Endodermal cell (in vitro differentiated cells): ENCODE measurements at regions not wholly inside any gene's neighbourhood (a gene's known extent, or its start where the extent isn't known, plus 50 kb on each side); places are given as distances from the start of the nearest gene placed in this dataset.
A peak's percentile ranks its signal among the peaks of the same experiment; 100 is the strongest.

Source experiments
- DNase-seq: peaks from one replicate; pipeline ENCODE4 v3.0.0-alpha.2; 2017
- H3K27ac ChIP-seq: 2 replicates; pipeline ENCODE4 v1.5.1; 2013; ENCODE audit warnings: mild to moderate bottlenecking, low read depth, low read length, moderate library complexity
- H3K27me3 ChIP-seq: 2 replicates; pipeline ENCODE4 v1.6.1; 2013; ENCODE audit warnings: mild to moderate bottlenecking, low read length, moderate library complexity; ENCODE audit not compliant: insufficient read depth, control insufficient read depth, poor library complexity, severe bottlenecking
- H3K36me3 ChIP-seq: 2 replicates; pipeline ENCODE4 v1.7.0; 2013; ENCODE audit warnings: mild to moderate bottlenecking, low read length, moderate library complexity; ENCODE audit not compliant: control insufficient read depth, insufficient read depth
- H3K4me1 ChIP-seq: one replicate; pipeline ENCODE4 v1.7.0; 2013; ENCODE audit warnings: low read length; ENCODE audit not compliant: control insufficient read depth, insufficient read depth
- H3K4me3 ChIP-seq: 2 replicates; pipeline ENCODE4 v1.5.1; 2013; ENCODE audit warnings: mild to moderate bottlenecking, low read length, moderate library complexity
- H3K9ac ChIP-seq: 2 replicates; pipeline ENCODE4 v1.6.1; 2013; ENCODE audit warnings: mild to moderate bottlenecking, low read length, moderate library complexity; ENCODE audit not compliant: poor library complexity, severe bottlenecking; ENCODE audit errors: extremely low read depth
- H3K9me3 ChIP-seq: 2 replicates; pipeline ENCODE4 v1.6.1; 2013; ENCODE audit warnings: mild to moderate bottlenecking, low read length, moderate library complexity; ENCODE audit not compliant: control insufficient read depth
- H3K27ac Mint-ChIP-seq: 2 replicates; pipeline ENCODE4 v1.8.0; 2020; ENCODE audit warnings: mixed read lengths
- H3K27me3 Mint-ChIP-seq: 2 replicates; pipeline ENCODE4 v1.8.0; 2021; ENCODE audit warnings: mild to moderate bottlenecking, mixed read lengths; ENCODE audit not compliant: insufficient read depth
- H3K36me3 Mint-ChIP-seq: 2 replicates; pipeline ENCODE4 v1.8.0; 2020; ENCODE audit warnings: low read depth, mixed read lengths
- H3K4me1 Mint-ChIP-seq: 2 replicates; pipeline ENCODE4 v1.8.0; 2020; ENCODE audit warnings: mixed read lengths
- H3K4me3 Mint-ChIP-seq: 2 replicates; pipeline ENCODE4 v1.8.0; 2020; ENCODE audit warnings: mild to moderate bottlenecking, moderate library complexity, mixed read lengths
- H3K9me3 Mint-ChIP-seq: 2 replicates; pipeline ENCODE4 v1.8.0; 2020; ENCODE audit warnings: mild to moderate bottlenecking, mixed read lengths
- CTCF ChIP-seq: fragments of 200-600 bp; sonication (generic); conservative IDR thresholded peaks from 2 replicates; pipeline ENCODE4 v1.5.0; 2021; ENCODE audit warnings: antibody characterized with exemption, mild to moderate bottlenecking
- WGBS, 2 experiments: methylation state at CpG; one replicate each; pipeline versions ENCODE4 v1.1.5 to v1.1.7; 2013; ENCODE audit warnings: missing lambda C conversion rate in 2 of 2, mixed read lengths in 1 of 2; ENCODE audit not compliant: insufficient coverage in 1 of 2, insufficient read length in 1 of 2; 5-methylcytosine and 5-hydroxymethylcytosine counted together

DNA sequence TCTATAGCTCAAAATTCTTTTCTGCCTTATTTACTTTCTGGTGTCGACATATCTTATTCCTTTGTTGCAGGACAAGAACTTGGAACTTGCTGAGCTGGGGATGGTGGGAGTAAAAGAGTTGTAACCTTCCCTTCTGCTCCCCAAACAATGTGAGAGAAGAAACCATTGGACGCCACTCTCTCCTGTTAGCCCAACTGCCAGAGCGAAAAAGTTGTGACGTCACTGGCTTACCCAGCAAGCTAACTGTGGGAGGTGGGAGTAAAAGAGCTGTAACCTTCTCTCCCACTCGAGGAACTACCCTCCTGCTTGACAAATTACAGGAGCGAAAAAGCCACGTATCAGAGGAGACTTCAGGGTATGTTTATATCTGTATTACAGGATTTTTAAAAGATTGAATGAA, 90.0 kb upstream of the PCDH10 start:
- Mint-ChIP-seq H3K4me1 (no peaks in the 10 kb centered on the region), H3K4me3 (no peak overlapping the region), H3K27me3 (no peaks in the 10 kb centered on the region), H3K27ac (peak overlapping the region; percentile 44), H3K36me3 (no peaks in the 10 kb centered on the region), H3K9me3 (peaks cover 1% of the 10 kb centered on the region)
- H3K9me3 ChIP-seq, result no peaks in the 10 kb centered on the region
- no peaks in the 10 kb centered on the region for H3K4me1 ChIP-seq
- no peaks in the 10 kb centered on the region for H3K27me3 ChIP-seq
- H3K36me3 ChIP-seq, result no peaks in the 10 kb centered on the region
- no peak overlapping the region for H3K9ac ChIP-seq
- H3K27ac ChIP-seq, result no peak overlapping the region
- WGBS, 2 experiments, result 90 to 100% methylated on average over 1 to 7 of the region's 7 CpGs
- H3K4me3 ChIP-seq, result no peak overlapping the region
- no peak for TF ChIP-seq CTCF
- DNase-seq, result no peak

GRCh38 chr4:133062851-133063250, 86.2 kb upstream of the PCDH10 start:
- Histone ChIP-seq H3K9ac (no peak overlapping the region), H3K27me3 (no peaks in the 10 kb centered on the region), H3K4me3 (no peak overlapping the region), H3K36me3 (no peaks in the 10 kb centered on the region), H3K9me3 (peaks cover 5% of the 10 kb centered on the region), H3K27ac (no peak overlapping the region), H3K4me1 (no peaks in the 10 kb centered on the region)
- Mint-ChIP-seq H3K36me3 (no peaks in the 10 kb centered on the region), H3K4me1 (no peaks in the 10 kb centered on the region), H3K27ac (no peak overlapping the region), H3K9me3 (no peaks in the 10 kb centered on the region), H3K27me3 (no peaks in the 10 kb centered on the region), H3K4me3 (no peak overlapping the region)
- WGBS, 2 experiments, result no CpG with 5 or more reads among the region's 1 CpG
- TF ChIP-seq CTCF, result no peak
- no peak for DNase-seq

GRCh38 chr4:133068083-133068482, 81.0 kb upstream of the PCDH10 start:
- DNase-seq, result no peak
- H3K4me1 ChIP-seq, result no peaks in the 10 kb centered on the region
- TF ChIP-seq CTCF, result no peak
- H3K4me3 ChIP-seq, result no peak overlapping the region
- no peaks in the 10 kb centered on the region for H3K27me3 Mint-ChIP-seq
- H3K27ac ChIP-seq, result no peak overlapping the region
- no peaks in the 10 kb centered on the region for H3K36me3 ChIP-seq
- H3K9ac ChIP-seq, result no peak overlapping the region
- WGBS, 2 experiments, result 60 to 85% methylated on average over 1 to 2 of the region's 2 CpGs
- no peaks in the 10 kb centered on the region for H3K27me3 ChIP-seq
- H3K9me3 Mint-ChIP-seq, result peaks cover 14% of the 10 kb centered on the region
- H3K27ac Mint-ChIP-seq, result no peak overlapping the region
- peaks cover 13% of the 10 kb centered on the region for H3K36me3 Mint-ChIP-seq
- peaks cover 14% of the 10 kb centered on the region for H3K9me3 ChIP-seq
- H3K4me1 Mint-ChIP-seq, result no peaks in the 10 kb centered on the region
- no peak overlapping the region for H3K4me3 Mint-ChIP-seq
